Midbrain (tissue), 1 donor: ENCODE measurements at regions not wholly inside any gene's neighbourhood (a gene's known extent, or its start where the extent isn't known, plus 50 kb on each side); places are given as distances from the start of the nearest gene placed in this dataset.
"Not testable (repeated sequence)": the region's sequence is repeated elsewhere in the genome, so short reads cannot be mapped to it uniquely, and the experiment has no call there.

Source experiments
- DNase-seq: peaks from one replicate; lab custom pipeline; 2025; lab: John Stamatoyannopoulos, UW

- no peak for DNase-seq
These were observed 112.5 kb upstream of the PAXBP1 start for GRCh38 chr21:32884062-32884461.

GRCh38 chr21:32886339-32886738 is 114.8 kb upstream of the PAXBP1 start:
- no peak for DNase-seq

- no peak for DNase-seq
These were observed 115.5 kb upstream of the PAXBP1 start for GRCh38 chr21:32887026-32887425.

GRCh38 chr21:32888971-32889370 is 117.4 kb upstream of the PAXBP1 start:
- DNase-seq = no peak

- DNase-seq = no peak
These were observed 118.0 kb upstream of the PAXBP1 start for GRCh38 chr21:32889596-32889995.

- DNase-seq = no peak
These were observed 122.8 kb upstream of the PAXBP1 start for GRCh38 chr21:32894321-32894720.

- no peak for DNase-seq
These were observed 124.9 kb upstream of the OLIG2 start for GRCh38 chr21:32900814-32901213.

GRCh38 chr21:32907521-32907920 is 118.2 kb upstream of the OLIG2 start:
- no peak for DNase-seq

GRCh38 chr21:32908534-32908933 is 117.2 kb upstream of the OLIG2 start:
- DNase-seq = no peak

GRCh38 chr21:32909393-32909792 is 116.3 kb upstream of the OLIG2 start:
- DNase-seq = no peak

GRCh38 chr21:32914424-32915039 is 111.2 kb upstream of the OLIG2 start:
- DNase-seq = no peak

- no peak for DNase-seq
These were observed 110.6 kb upstream of the OLIG2 start for GRCh38 chr21:32915099-32915498.

GRCh38 chr21:32916088-32916487 is 109.6 kb upstream of the OLIG2 start:
- no peak for DNase-seq

GRCh38 chr21:32916522-32917099 is 109.1 kb upstream of the OLIG2 start:
- no peak for DNase-seq

- DNase-seq = peak; percentile 29
These were observed 108.2 kb upstream of the OLIG2 start for GRCh38 chr21:32917362-32918135.

- DNase-seq = no peak
These were observed 107.1 kb upstream of the OLIG2 start for GRCh38 chr21:32918478-32919120.

- DNase-seq = no peak
These were observed 105.3 kb upstream of the OLIG2 start for GRCh38 chr21:32920474-32920873.

- peak; percentile 1 for DNase-seq
These were observed 104.0 kb upstream of the OLIG2 start for GRCh38 chr21:32921632-32922230.

GRCh38 chr21:32925098-32925497 is 100.6 kb upstream of the OLIG2 start:
- DNase-seq = no peak

- no peak for DNase-seq
These were observed 96.1 kb upstream of the OLIG2 start for GRCh38 chr21:32929633-32930038.

GRCh38 chr21:32930673-32931072 is 95.1 kb upstream of the OLIG2 start:
- no peak for DNase-seq

GRCh38 chr21:32934068-32934467 is 91.7 kb upstream of the OLIG2 start:
- DNase-seq = not testable (repeated sequence)
